HG03039 (cell line): ENCODE measurements at regions not wholly inside any gene's neighbourhood (a gene's known extent, or its start where the extent isn't known, plus 50 kb on each side); places are given as distances from the start of the nearest gene placed in this dataset.
A peak's percentile ranks its signal among the peaks of the same experiment; 100 is the strongest.

ENCODE experiments used
- ATAC-seq: cut with Tn5 transposase; IDR thresholded peaks from one replicate; pipeline ENCODE4 v1.9.1; 2021; ENCODE audit warnings: mild to moderate bottlenecking, moderate library complexity; ENCODE audit not compliant: unreplicated experiment

GRCh38 chr18:21162786-21163185 is 51.2 kb upstream of the ROCK1 start:
- no peak for ATAC-seq

- no peak for ATAC-seq
Observed at GRCh38 chr18:21163647-21164547, 52.3 kb upstream of the ROCK1 start.

DNA sequence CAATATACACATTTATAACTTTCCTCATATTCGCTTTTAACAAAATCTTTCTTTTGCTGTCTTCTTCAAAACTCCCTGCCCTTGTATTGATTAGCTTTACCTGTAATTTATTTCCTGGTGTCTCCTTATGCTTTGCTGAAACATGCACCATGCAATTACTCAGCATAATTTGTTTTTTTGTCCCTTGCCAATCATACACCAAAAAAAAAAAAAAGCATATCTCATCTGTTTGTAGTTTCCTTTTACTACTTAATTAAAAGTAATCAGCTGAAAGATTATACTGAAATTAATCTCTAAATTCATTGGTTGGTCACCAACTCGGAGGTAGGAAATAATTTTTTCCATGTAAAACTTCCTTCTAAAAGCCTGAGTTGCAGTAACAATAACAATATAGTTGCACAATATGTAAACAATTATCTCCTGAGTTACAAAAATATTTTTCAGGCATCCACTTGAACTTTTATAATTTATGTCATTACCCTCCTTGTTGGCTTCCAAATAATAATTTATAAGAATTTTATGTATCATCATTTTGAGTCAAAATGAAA is 53.0 kb upstream of the ROCK1 start:
- ATAC-seq: no peak

- ATAC-seq: no peak
Observed at GRCh38 chr18:21167641-21168377, 56.2 kb upstream of the ROCK1 start.

DNA sequence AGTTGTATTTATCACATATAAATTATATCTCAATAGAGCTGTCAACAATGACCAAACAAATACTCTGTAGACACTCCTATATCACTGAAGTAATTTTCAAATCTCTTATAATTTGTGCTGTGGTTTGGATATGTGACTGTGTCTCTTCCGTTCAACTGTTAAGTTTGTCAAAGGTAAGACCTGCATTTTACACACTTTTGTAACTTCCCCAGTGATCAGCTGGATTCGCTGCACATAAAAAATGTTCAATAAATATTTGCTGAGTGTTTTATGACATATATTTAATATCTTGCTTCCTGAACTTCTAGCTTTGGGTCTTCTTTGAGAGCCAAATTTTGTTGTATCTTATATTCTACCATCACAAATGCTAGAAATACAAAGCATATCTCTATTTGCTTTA is 57.3 kb upstream of the ROCK1 start:
- no peak for ATAC-seq

DNA sequence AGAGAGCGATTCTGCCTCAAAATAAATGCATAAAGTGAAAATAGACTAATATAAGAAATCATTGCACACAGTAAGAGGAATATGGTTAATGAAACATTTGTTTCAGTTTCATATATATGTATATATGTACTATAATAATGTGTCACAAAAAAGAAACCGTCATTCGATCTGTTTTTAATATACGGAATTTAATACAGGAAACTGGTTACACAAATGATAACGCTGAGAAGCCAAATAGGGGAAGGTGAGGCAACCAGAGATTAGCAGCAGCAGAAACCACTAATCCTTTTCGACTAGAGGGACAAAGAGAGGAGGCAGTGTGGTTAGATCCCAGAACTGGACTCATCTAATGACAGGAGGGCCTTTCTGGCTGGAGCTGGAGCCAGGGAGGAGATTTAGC is 64.2 kb upstream of the GREB1L start:
- no peak for ATAC-seq

GRCh38 chr18:21179590-21180220 is 62.3 kb upstream of the GREB1L start:
- peak; percentile 76 for ATAC-seq

GRCh38 chr18:21180588-21180987 is 61.4 kb upstream of the GREB1L start:
- no peak for ATAC-seq

- no peak for ATAC-seq
Observed at GRCh38 chr18:21181766-21182165, 60.3 kb upstream of the GREB1L start.

DNA sequence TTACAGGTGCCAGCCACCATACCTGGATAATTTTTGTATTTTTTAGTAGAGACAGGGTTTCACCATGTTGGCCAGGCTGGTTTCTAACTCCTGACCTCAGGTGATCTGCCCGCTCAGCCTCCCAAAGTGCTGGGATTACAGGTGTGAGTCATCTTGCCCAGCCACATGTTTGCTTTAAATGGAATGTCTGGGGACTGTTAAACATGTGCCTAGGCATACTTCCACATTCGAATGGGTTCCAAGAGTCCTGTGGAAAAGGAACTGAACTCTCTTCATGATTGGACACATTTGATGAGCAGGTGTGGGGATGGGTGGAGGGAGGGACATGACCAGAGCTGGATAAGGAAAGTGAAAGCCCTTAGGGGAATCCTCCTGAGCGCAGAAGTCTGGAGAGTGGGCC is 58.4 kb upstream of the GREB1L start:
- no peak for ATAC-seq

GRCh38 chr18:21184396-21184996 is 57.5 kb upstream of the GREB1L start:
- ATAC-seq: no peak

- ATAC-seq: no peak
Observed at GRCh38 chr18:21187886-21188285, 54.1 kb upstream of the GREB1L start.

DNA sequence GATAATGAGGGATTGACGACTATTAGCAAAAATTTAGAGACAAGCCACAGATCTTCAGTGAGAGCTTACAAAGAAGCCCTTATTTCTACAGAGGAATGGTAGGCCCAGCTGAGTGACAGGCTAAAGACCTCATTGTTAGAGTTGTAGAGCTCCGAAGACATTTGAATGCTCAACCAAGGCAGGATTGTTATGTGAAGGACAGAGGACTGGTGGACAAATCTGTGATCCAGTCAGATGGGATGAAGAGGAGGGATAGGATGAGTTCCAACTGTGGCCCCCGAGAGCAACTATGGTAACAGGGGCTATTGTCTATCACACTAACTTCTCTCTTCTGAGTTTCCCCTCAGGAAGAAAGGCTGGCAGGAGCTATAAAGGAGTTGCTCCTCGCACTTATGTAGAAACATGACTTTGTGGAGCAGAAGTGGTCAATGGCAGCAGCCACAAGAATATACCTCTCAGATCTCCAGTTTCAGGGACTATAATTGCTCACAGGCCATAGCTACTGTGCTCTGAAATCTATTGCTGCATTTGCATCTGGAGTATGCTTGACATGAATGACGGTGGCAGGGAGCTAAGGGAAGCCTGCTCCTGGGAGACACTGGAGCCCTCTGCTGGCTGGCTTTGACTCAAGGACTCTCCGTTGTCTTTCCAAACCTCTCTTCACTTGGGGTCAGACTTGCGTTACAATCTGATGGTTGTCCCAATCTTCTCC is 50.3 kb upstream of the GREB1L start:
- ATAC-seq: no peak
